OCI-LY3 (cell line): ENCODE measurements at regions not wholly inside any gene's neighbourhood (a gene's known extent, or its start where the extent isn't known, plus 50 kb on each side); places are given as distances from the start of the nearest gene placed in this dataset.

ENCODE experiments used
- H2AFZ ChIP-seq: fragments of 200-600, 300-600 bp; shearing (Covaris generic); 2 replicates; pipeline ENCODE4 v1.6.0; 2014; ENCODE audit warnings: antibody characterized with exemption, low read depth, low read length
- H3K27ac ChIP-seq: fragments of 200-600, 300-600 bp; sonication (generic); 2 replicates; pipeline ENCODE4 v1.5.1; 2014; ENCODE audit warnings: mild to moderate bottlenecking, low read length, moderate library complexity, mixed read lengths
- H3K27me3 ChIP-seq: fragments of 200-600, 300-600 bp; sonication (generic); 2 replicates; pipeline ENCODE4 v1.6.1; 2014; ENCODE audit warnings: low read depth, low read length, mixed read lengths
- H3K36me3 ChIP-seq: fragments of 200-600, 300-600 bp; sonication (generic); replicated peaks from 2 replicates; pipeline ENCODE3; 2014; ENCODE audit warnings: low read depth, low read length, mixed read lengths
- H3K4me1 ChIP-seq: fragments of 300-600, 200-600 bp; sonication (generic); 2 replicates; pipeline ENCODE4 v1.6.1; 2014; ENCODE audit warnings: low read length, mixed read lengths
- H3K4me2 ChIP-seq: fragments of 200-600, 300-600 bp; sonication (generic); 2 replicates; pipeline ENCODE4 v1.6.1; 2014; ENCODE audit warnings: low read length, mixed read lengths
- H3K4me3 ChIP-seq: fragments of 300-600, 200-600 bp; sonication (generic); 2 replicates; pipeline ENCODE4 v1.5.1; 2014; ENCODE audit warnings: antibody characterized with exemption, mild to moderate bottlenecking, low read length, moderate library complexity
- H3K79me2 ChIP-seq: fragments of 300-600, 200-600 bp; shearing (Covaris generic); 2 replicates; pipeline ENCODE4 v1.6.1; 2014; ENCODE audit warnings: mild to moderate bottlenecking, low read length, mixed read lengths
- H3K9ac ChIP-seq: fragments of 300-600, 200-600 bp; shearing (Covaris generic); 2 replicates; pipeline ENCODE4 v1.6.0; 2014; ENCODE audit warnings: mild to moderate bottlenecking, low read length, moderate library complexity
- H3K9me3 ChIP-seq: fragments of 200-600, 300-600 bp; shearing (Covaris generic); 2 replicates; pipeline ENCODE4 v1.6.1; 2014; ENCODE audit warnings: low read length, mixed read lengths; ENCODE audit not compliant: insufficient read depth
- H4K20me1 ChIP-seq: fragments of 200-600, 300-600 bp; sonication (generic); 2 replicates; pipeline ENCODE4 v1.6.1; 2016; ENCODE audit warnings: low read length, mixed read lengths; ENCODE audit not compliant: insufficient read depth
- CTCF ChIP-seq: fragments of 200-600, 300-600 bp; sonication (generic); IDR thresholded peaks from 2 replicates; pipeline ENCODE4 v1.5.1; 2014; ENCODE audit warnings: antibody characterized with exemption, low read length, low read depth
- EZH2phosphoT487 ChIP-seq: fragments of 200-600 bp; shearing (Covaris generic); IDR thresholded peaks from 2 replicates; pipeline ENCODE4 v1.6.1; 2018; ENCODE audit warnings: antibody characterized with exemption, mixed run types, low read depth

GRCh38 chr12:67568055-67568454 lies 80.5 kb upstream of the DYRK2 start:
- no peak overlapping the region for H3K4me2 ChIP-seq
- H3K4me3 ChIP-seq: no peak overlapping the region
- H3K4me1 ChIP-seq: no peaks in the 10 kb centered on the region

GRCh38 chr12:67572492-67572891 lies 76.1 kb upstream of the DYRK2 start:
- Histone ChIP-seq H3K36me3 (no peaks in the 10 kb centered on the region), H3K4me3 (no peak overlapping the region), H3K27ac (no peak overlapping the region), H3K9ac (no peak overlapping the region), H3K9me3 (no peaks in the 10 kb centered on the region), H3K27me3 (no peaks in the 10 kb centered on the region), H3K79me2 (no peaks in the 10 kb centered on the region), H3K4me1 (no peaks in the 10 kb centered on the region), H3K4me2 (no peak overlapping the region), H4K20me1 (no peaks in the 10 kb centered on the region), H2AFZ (no peak overlapping the region)
- no peak for TF ChIP-seq CTCF
- TF ChIP-seq EZH2phosphoT487: no peak

More at GRCh38 chr12:67568055-67568454, 80.5 kb upstream of the DYRK2 start:
- Histone ChIP-seq H3K27me3 (no peaks in the 10 kb centered on the region), H3K27ac (no peak overlapping the region), H3K79me2 (no peaks in the 10 kb centered on the region), H3K9ac (no peak overlapping the region), H3K36me3 (no peaks in the 10 kb centered on the region), H2AFZ (no peak overlapping the region), H4K20me1 (no peaks in the 10 kb centered on the region), H3K9me3 (no peaks in the 10 kb centered on the region)
- TF ChIP-seq CTCF (no peak), EZH2phosphoT487 (no peak)

GRCh38 chr12:67573566-67573965 lies 75.0 kb upstream of the DYRK2 start:
- TF ChIP-seq CTCF (no peak), EZH2phosphoT487 (no peak)
- no peak overlapping the region for H3K4me3 ChIP-seq

GRCh38 chr12:67578976-67579661 lies 69.4 kb upstream of the DYRK2 start:
- no peak overlapping the region for H3K9ac ChIP-seq
- H3K4me3 ChIP-seq: no peak overlapping the region
- no peaks in the 10 kb centered on the region for H3K4me1 ChIP-seq
- H3K4me2 ChIP-seq: no peak overlapping the region
- H3K79me2 ChIP-seq: no peaks in the 10 kb centered on the region
- H2AFZ ChIP-seq: no peak overlapping the region
- no peaks in the 10 kb centered on the region for H3K9me3 ChIP-seq
- no peaks in the 10 kb centered on the region for H3K27me3 ChIP-seq
- H3K27ac ChIP-seq: no peak overlapping the region
- no peaks in the 10 kb centered on the region for H4K20me1 ChIP-seq
- H3K36me3 ChIP-seq: no peaks in the 10 kb centered on the region
- TF ChIP-seq EZH2phosphoT487 (no peak), CTCF (no peak)

More at GRCh38 chr12:67573566-67573965, 75.0 kb upstream of the DYRK2 start:
- no peak overlapping the region for H2AFZ ChIP-seq
- H3K9ac ChIP-seq: no peak overlapping the region
- H3K36me3 ChIP-seq: no peaks in the 10 kb centered on the region
- no peaks in the 10 kb centered on the region for H4K20me1 ChIP-seq
- H3K27me3 ChIP-seq: no peaks in the 10 kb centered on the region
- no peaks in the 10 kb centered on the region for H3K79me2 ChIP-seq
- H3K9me3 ChIP-seq: no peaks in the 10 kb centered on the region
- no peak overlapping the region for H3K27ac ChIP-seq
- no peak overlapping the region for H3K4me2 ChIP-seq
- H3K4me1 ChIP-seq: no peaks in the 10 kb centered on the region
